Skeletal muscle tissue (tissue), 3 donors: ENCODE measurements at regions not wholly inside any gene's neighbourhood (a gene's known extent, or its start where the extent isn't known, plus 50 kb on each side); places are given as distances from the start of the nearest gene placed in this dataset.
"Not testable (repeated sequence)": the region's sequence is repeated elsewhere in the genome, so short reads cannot be mapped to it uniquely, and the experiment has no call there.

ENCODE experiments used
- H3K27ac ChIP-seq: one replicate; pipeline ENCODE4 v1.7.0; 2013; ENCODE audit warnings: mild to moderate bottlenecking, low read depth, low read length, inconsistent platforms
- H3K27me3 ChIP-seq, 3 donors: one replicate each; pipeline ENCODE4 v1.7.0; 2013; ENCODE audit warnings: low read length in 3 of 3; ENCODE audit not compliant: control insufficient read depth in 3 of 3, insufficient read depth in 3 of 3
- H3K36me3 ChIP-seq, 3 donors: one replicate each; pipeline ENCODE4 v1.7.0; 2013; ENCODE audit warnings: low read length in 3 of 3; ENCODE audit not compliant: control insufficient read depth in 3 of 3, insufficient read depth in 3 of 3
- H3K4me1 ChIP-seq, 3 donors: one replicate each; pipeline ENCODE4 v1.7.0; 2013; ENCODE audit warnings: low read length in 3 of 3, mild to moderate bottlenecking in 3 of 3; ENCODE audit not compliant: control insufficient read depth in 3 of 3, insufficient read depth in 3 of 3
- H3K4me3 ChIP-seq, 3 donors: one replicate each; pipeline ENCODE4 v1.7.0; 2013; ENCODE audit warnings: low read length in 3 of 3
- H3K9ac ChIP-seq, 3 donors: one replicate each; pipeline ENCODE4 v1.7.0; 2013; ENCODE audit warnings: low read length in 3 of 3, mild to moderate bottlenecking in 3 of 3, moderate library complexity in 2 of 3, low read depth in 1 of 3
- H3K9me3 ChIP-seq, 3 donors: one replicate each; pipeline ENCODE4 v1.7.0; 2013; ENCODE audit warnings: low read length in 3 of 3; ENCODE audit not compliant: control insufficient read depth in 3 of 3
- donor health status: Osteomylitis.

- peaks cover 0 to 8% (median 0%) of the 10 kb centered on the region in 3 donors for H3K9me3 ChIP-seq
- H3K4me3 ChIP-seq, result no peak overlapping the region
- no peaks in the 10 kb centered on the region for H3K4me1 ChIP-seq
- no peaks in the 10 kb centered on the region for H3K27me3 ChIP-seq
- no peaks in the 10 kb centered on the region for H3K36me3 ChIP-seq
- no peak overlapping the region for H3K27ac ChIP-seq
- H3K9ac ChIP-seq, result no peak overlapping the region
Measured at GRCh38 chr15:19987389-19988048, 554.1 kb downstream of the GOLGA6L6 start.

GRCh38 chr15:19984101-19984500 lies 557.5 kb downstream of the GOLGA6L6 start:
- Histone ChIP-seq H3K36me3 (no peaks in the 10 kb centered on the region), H3K27me3 (no peaks in the 10 kb centered on the region), H3K4me1 (no peaks in the 10 kb centered on the region), H3K27ac (no peak overlapping the region), H3K4me3 (no peak overlapping the region), H3K9ac (no peak overlapping the region), H3K9me3 (no peaks in the 10 kb centered on the region)

GRCh38 chr15:19974998-19975397 lies 566.6 kb downstream of the GOLGA6L6 start:
- Histone ChIP-seq H3K9me3 (no peaks in the 10 kb centered on the region), H3K27me3 (no peaks in the 10 kb centered on the region), H3K36me3 (no peaks in the 10 kb centered on the region), H3K27ac (no peak overlapping the region), H3K4me1 (no peaks in the 10 kb centered on the region), H3K4me3 (no peak overlapping the region), H3K9ac (no peak overlapping the region)

- Histone ChIP-seq H3K27me3 (no peaks in the 10 kb centered on the region), H3K9ac (no peak overlapping the region), H3K36me3 (no peaks in the 10 kb centered on the region), H3K4me3 (no peak overlapping the region), H3K9me3 (no peaks in the 10 kb centered on the region), H3K27ac (no peak overlapping the region), H3K4me1 (no peaks in the 10 kb centered on the region)
Measured at GRCh38 chr15:19973718-19974117, 567.9 kb downstream of the GOLGA6L6 start.

- H3K27ac ChIP-seq, H3K9ac ChIP-seq: not testable (repeated sequence)
Measured at GRCh38 chr15:19972582-19972981, 569.0 kb downstream of the GOLGA6L6 start.

GRCh38 chr15:19965574-19965973 lies 576.0 kb downstream of the GOLGA6L6 start:
- not testable (repeated sequence) for H3K4me1 ChIP-seq, H3K27ac ChIP-seq, H3K9me3 ChIP-seq, H3K27me3 ChIP-seq, H3K9ac ChIP-seq, H3K4me3 ChIP-seq, H3K36me3 ChIP-seq

More at GRCh38 chr15:19972582-19972981, 569.0 kb downstream of the GOLGA6L6 start:
- not testable (repeated sequence) for H3K4me1 ChIP-seq, H3K36me3 ChIP-seq, H3K4me3 ChIP-seq, H3K9me3 ChIP-seq, H3K27me3 ChIP-seq

- not testable (repeated sequence) for H3K27ac ChIP-seq, H3K9me3 ChIP-seq, H3K27me3 ChIP-seq, H3K9ac ChIP-seq, H3K4me3 ChIP-seq, H3K4me1 ChIP-seq, H3K36me3 ChIP-seq
Measured at GRCh38 chr15:19964480-19964879, 577.1 kb downstream of the GOLGA6L6 start.

- no peaks in the 10 kb centered on the region for H3K36me3 ChIP-seq
- no peak overlapping the region for H3K9ac ChIP-seq
- no peaks in the 10 kb centered on the region for H3K9me3 ChIP-seq
- no peak overlapping the region for H3K27ac ChIP-seq
- no peak overlapping the region for H3K4me3 ChIP-seq
- no peaks in the 10 kb centered on the region for H3K4me1 ChIP-seq
- no peaks in the 10 kb centered on the region for H3K27me3 ChIP-seq
Measured at GRCh38 chr15:19956124-19956796, 585.3 kb downstream of the GOLGA6L6 start.

GRCh38 chr15:19944261-19944888 lies 597.2 kb downstream of the GOLGA6L6 start:
- no peaks in the 10 kb centered on the region for H3K36me3 ChIP-seq
- no peak overlapping the region for H3K4me3 ChIP-seq
- H3K9me3 ChIP-seq, result no peaks in the 10 kb centered on the region
- no peak overlapping the region for H3K9ac ChIP-seq
- H3K27me3 ChIP-seq, result no peaks in the 10 kb centered on the region
- H3K27ac ChIP-seq, result no peak overlapping the region
- no peaks in the 10 kb centered on the region for H3K4me1 ChIP-seq

- Histone ChIP-seq H3K4me3 (no peak overlapping the region), H3K9ac (no peak overlapping the region), H3K4me1 (no peaks in the 10 kb centered on the region), H3K27me3 (no peaks in the 10 kb centered on the region), H3K9me3 (no peaks in the 10 kb centered on the region), H3K36me3 (no peaks in the 10 kb centered on the region), H3K27ac (no peak overlapping the region)
Measured at GRCh38 chr15:19943515-19943914, 598.1 kb downstream of the GOLGA6L6 start.
